ENCODE measurements at regions not wholly inside any gene's neighbourhood (a gene's known extent, or its start where the extent isn't known, plus 50 kb on each side); places are given as distances from the start of the nearest gene placed in this dataset.
"Not testable (repeated sequence)": the region's sequence is repeated elsewhere in the genome, so short reads cannot be mapped to it uniquely, and the experiment has no call there.

DNA sequence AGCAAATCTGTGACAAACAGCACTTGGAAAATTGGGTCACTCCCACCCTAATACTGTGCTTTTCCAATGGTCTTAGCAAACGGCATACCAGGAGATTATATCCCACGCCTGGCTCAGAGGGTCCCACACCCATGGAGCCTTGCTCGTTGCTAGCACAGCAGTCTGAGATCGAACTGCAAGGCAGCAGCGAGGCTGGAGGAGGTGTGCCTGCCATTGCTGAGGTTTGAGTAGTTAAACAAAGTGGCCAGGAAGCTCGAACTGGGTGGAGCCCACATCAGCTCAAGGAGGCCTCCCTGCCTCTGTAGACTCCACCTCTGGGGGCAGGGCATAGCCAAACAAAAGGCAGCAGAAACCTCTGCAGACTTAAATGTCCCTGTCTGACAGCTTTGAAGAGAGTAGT, 440.5 kb upstream of the ACTBL2 start:
- H3K36me3 Mint-ChIP-seq; H3K9me3 Mint-ChIP-seq (ENCODE audit: low read depth); H3K4me3 Mint-ChIP-seq; H3K27ac Mint-ChIP-seq; H3K27me3 Mint-ChIP-seq; H3K4me1 Mint-ChIP-seq (ENCODE audit: low read depth): not testable (repeated sequence)

DNA sequence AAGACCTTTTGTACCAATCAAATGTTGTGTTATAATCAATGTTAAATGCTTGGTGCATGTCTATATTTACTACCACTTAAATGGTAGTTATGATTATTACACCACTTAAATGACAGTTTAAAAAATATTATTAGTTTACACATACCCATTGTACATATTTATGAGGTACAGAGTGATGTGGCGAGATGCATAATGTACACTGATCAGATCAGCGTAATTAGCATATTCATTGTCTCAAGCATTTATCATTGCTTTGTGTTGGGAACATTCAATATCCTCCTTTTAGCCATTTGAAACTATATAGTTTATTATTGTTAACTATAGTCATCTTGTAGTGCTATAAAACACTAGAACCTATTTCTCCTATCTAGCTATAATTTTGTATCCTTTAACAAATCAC, 434.4 kb upstream of the ACTBL2 start:
- H3K36me3 Mint-ChIP-seq: no peaks in the 10 kb centered on the region
- no peak overlapping the region for H3K4me3 Mint-ChIP-seq
- no peaks in the 10 kb centered on the region for H3K4me1 Mint-ChIP-seq (ENCODE audit: low read depth)
- H3K27ac Mint-ChIP-seq: no peak overlapping the region
- peaks cover under 1% of the 10 kb centered on the region for H3K27me3 Mint-ChIP-seq
- no peaks in the 10 kb centered on the region for H3K9me3 Mint-ChIP-seq (ENCODE audit: low read depth)

DNA sequence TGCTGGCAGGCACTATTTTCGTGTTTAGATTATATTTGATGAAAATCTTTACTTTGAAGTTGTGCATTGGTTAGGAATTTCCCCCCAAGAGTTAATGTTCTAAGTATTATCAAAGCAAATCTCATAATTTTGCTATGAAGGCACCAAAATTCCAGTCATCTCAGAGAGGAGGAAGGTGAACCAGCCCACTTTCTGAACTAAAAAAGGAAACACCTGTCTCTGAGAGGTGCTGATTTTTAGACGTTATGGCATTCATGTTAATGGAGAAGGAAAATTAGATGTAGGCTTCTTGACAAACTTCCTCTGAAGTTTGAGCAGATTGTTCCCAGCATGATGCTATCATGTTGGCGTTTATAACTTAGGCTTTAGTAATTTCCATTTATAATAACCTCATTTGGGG, 432.9 kb upstream of the ACTBL2 start:
- H3K9me3 Mint-ChIP-seq (ENCODE audit: low read depth): no peaks in the 10 kb centered on the region
- H3K27ac Mint-ChIP-seq: no peak overlapping the region
- no peak overlapping the region for H3K4me3 Mint-ChIP-seq
- peaks cover 2% of the 10 kb centered on the region for H3K27me3 Mint-ChIP-seq
- no peaks in the 10 kb centered on the region for H3K4me1 Mint-ChIP-seq (ENCODE audit: low read depth)
- H3K36me3 Mint-ChIP-seq: no peaks in the 10 kb centered on the region

DNA sequence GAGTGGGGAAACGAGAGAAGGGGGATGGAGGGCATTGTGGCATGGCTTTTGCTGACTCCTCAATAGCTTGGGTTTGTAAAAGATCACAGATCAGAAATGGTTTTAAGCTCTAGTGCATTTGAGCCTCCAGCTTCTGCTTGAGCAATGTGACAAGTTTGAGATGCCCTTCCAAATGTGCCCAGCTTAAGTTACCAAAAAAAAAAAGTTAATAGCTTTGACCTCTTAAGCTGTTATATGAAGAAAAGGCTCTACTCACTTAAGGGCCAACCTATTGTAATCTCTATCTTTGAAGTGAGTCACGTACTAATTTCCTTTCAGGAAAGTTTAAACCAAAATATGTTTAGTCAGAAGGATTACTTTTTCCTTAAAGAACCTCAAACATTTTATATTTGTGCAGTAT, 428.8 kb upstream of the ACTBL2 start:
- no peaks in the 10 kb centered on the region for H3K4me1 Mint-ChIP-seq (ENCODE audit: low read depth)
- no peaks in the 10 kb centered on the region for H3K9me3 Mint-ChIP-seq (ENCODE audit: low read depth)
- peaks cover 2% of the 10 kb centered on the region for H3K27me3 Mint-ChIP-seq
- H3K4me3 Mint-ChIP-seq: no peak overlapping the region
- no peak overlapping the region for H3K27ac Mint-ChIP-seq
- H3K36me3 Mint-ChIP-seq: no peaks in the 10 kb centered on the region

DNA sequence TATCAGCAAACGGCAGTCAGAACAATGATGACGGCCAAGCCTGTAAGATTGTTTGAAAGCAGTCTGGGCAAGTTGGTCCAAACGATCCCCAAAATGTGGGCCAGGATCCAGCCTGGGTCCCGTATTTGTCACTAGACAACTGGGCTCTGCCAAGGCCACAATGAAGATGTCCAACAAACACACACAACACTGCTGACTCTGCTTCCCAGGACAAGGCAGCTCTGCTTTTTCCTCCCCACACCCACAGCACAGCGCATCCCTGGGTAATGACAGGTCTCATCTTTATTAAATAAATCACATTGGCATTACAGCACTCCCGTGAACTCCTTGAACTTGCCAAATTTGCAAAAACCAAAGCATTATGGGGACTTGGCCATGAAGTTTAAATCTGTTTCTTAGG, 424.1 kb upstream of the ACTBL2 start:
- peaks cover 2% of the 10 kb centered on the region for H3K27me3 Mint-ChIP-seq
- no peak overlapping the region for H3K4me3 Mint-ChIP-seq
- H3K27ac Mint-ChIP-seq: no peak overlapping the region
- H3K9me3 Mint-ChIP-seq (ENCODE audit: low read depth): no peaks in the 10 kb centered on the region
- H3K36me3 Mint-ChIP-seq: no peaks in the 10 kb centered on the region
- no peaks in the 10 kb centered on the region for H3K4me1 Mint-ChIP-seq (ENCODE audit: low read depth)

DNA sequence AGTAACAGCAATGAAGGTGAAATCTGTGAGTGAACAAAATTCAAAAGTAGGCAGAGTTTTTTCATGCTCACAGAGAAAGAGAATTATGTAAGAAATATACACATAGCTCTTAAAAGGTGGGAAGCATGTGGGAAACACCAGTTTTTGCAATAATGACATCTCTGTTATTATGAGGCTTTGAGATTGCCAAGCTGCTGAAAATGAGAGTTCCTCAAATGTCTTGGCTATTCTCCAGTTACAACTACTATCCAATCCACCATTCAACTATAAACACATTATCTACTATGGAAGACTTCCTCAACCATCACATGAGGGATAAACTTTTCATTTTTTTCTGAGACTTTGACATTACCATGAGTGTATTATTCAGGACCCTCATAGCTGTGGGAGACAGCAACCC, 420.8 kb upstream of the ACTBL2 start:
- no peak overlapping the region for H3K27ac Mint-ChIP-seq
- H3K9me3 Mint-ChIP-seq (ENCODE audit: low read depth): no peaks in the 10 kb centered on the region
- no peaks in the 10 kb centered on the region for H3K4me1 Mint-ChIP-seq (ENCODE audit: low read depth)
- no peaks in the 10 kb centered on the region for H3K36me3 Mint-ChIP-seq
- H3K4me3 Mint-ChIP-seq: no peak overlapping the region
- no peaks in the 10 kb centered on the region for H3K27me3 Mint-ChIP-seq

DNA sequence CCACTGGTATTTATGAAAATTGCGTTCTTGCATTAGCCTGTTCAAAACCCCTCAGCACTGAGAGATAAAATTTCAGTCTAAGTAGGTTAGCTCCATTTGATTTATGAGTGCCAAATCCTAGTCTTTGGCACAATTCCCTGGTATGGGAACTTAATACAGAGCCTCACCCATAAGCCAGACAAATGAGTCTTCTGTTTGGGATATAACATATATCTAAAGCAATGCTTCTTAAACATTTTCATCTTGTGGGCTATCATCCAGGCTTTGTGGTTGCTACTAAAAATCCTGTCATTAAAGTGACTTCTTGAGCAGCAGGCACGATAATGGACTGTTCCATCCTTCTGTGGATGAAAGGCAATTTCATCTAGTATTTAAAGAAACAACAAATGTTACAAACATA, 419.5 kb upstream of the ACTBL2 start:
- Mint-ChIP-seq H3K4me1 (ENCODE audit: low read depth) (no peaks in the 10 kb centered on the region), H3K4me3 (no peak overlapping the region)

DNA sequence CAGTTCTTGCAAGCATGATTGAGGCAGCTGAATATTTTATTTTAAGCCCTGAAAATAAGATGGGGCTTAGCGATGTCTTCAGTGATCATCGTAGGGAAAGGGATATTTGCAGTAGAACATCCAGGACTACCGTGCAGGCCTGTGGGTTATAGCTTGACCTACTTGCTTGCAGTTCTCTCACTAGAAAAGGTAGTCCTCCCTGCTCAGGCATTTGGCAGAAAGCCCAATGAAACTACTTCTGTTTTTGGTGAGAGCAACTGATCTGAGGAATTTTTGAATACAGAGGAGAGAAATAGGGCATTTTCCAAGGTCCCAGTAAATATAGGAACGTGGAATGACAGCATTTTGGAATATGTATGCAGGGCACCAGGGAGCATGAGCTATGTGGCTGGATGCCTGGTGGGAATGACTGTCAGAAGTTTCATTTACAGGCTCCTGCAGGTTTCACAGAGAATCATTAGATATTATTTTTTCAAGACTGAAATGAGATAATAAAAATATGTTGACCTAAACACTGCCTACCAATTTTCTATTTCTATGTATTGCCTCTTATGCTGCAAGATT, 417.9 kb upstream of the ACTBL2 start:
- H3K9me3 Mint-ChIP-seq (ENCODE audit: low read depth): no peaks in the 10 kb centered on the region
- H3K4me3 Mint-ChIP-seq: no peak overlapping the region
- no peaks in the 10 kb centered on the region for H3K36me3 Mint-ChIP-seq
- no peak overlapping the region for H3K27ac Mint-ChIP-seq
- no peaks in the 10 kb centered on the region for H3K4me1 Mint-ChIP-seq (ENCODE audit: low read depth)
- H3K27me3 Mint-ChIP-seq: peaks cover 1% of the 10 kb centered on the region

More for the DNA sequence above, 419.5 kb upstream of the ACTBL2 start:
- Mint-ChIP-seq H3K27ac (no peak overlapping the region), H3K36me3 (no peaks in the 10 kb centered on the region), H3K9me3 (ENCODE audit: low read depth) (no peaks in the 10 kb centered on the region), H3K27me3 (peaks cover 1% of the 10 kb centered on the region)

DNA sequence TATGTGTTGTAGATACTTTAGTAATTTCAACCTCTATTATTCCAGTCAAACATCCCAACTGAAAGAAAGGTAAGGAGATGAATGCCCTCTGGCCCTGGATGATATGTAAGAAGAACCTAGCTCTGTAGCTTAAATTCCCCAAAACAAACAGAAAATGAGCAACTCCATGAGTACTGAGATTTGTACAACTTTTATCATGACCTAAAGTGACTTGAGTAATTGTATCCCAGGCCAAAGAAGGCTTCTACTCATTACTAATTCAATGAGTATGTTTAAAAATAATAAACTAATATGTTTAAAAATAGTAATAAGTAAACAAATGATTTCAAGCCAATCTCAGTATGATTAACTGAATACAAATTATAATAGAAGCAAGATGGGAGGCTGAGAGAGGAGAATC, 414.0 kb upstream of the ACTBL2 start:
- no peak overlapping the region for H3K27ac Mint-ChIP-seq
- no peaks in the 10 kb centered on the region for H3K36me3 Mint-ChIP-seq
- peaks cover 1% of the 10 kb centered on the region for H3K27me3 Mint-ChIP-seq
- no peaks in the 10 kb centered on the region for H3K9me3 Mint-ChIP-seq (ENCODE audit: low read depth)
- no peak overlapping the region for H3K4me3 Mint-ChIP-seq
- no peaks in the 10 kb centered on the region for H3K4me1 Mint-ChIP-seq (ENCODE audit: low read depth)

DNA sequence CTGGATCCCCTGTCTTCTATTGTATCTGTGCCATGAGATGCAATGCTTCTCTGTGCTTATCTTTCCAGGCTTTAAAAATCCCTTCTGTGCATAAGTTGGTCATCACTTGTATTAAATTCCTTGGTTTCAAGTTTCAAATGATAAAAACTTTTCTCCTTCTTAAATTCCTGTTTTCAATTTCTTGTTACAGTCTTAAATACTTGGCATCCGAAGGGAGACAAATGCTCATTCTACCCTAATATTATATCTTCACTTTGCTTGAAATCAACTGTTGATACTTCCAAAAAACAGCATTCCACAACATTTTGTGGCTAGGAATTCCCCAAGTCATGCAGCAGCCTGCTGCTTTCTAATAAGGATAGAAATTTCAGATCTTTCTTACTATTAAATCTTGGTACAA, 413.2 kb upstream of the ACTBL2 start:
- no peak overlapping the region for H3K4me3 Mint-ChIP-seq
- H3K36me3 Mint-ChIP-seq: no peaks in the 10 kb centered on the region
- H3K27me3 Mint-ChIP-seq: peaks cover 1% of the 10 kb centered on the region
- no peak overlapping the region for H3K27ac Mint-ChIP-seq
- H3K9me3 Mint-ChIP-seq (ENCODE audit: low read depth): no peaks in the 10 kb centered on the region
- H3K4me1 Mint-ChIP-seq (ENCODE audit: low read depth): no peaks in the 10 kb centered on the region

DNA sequence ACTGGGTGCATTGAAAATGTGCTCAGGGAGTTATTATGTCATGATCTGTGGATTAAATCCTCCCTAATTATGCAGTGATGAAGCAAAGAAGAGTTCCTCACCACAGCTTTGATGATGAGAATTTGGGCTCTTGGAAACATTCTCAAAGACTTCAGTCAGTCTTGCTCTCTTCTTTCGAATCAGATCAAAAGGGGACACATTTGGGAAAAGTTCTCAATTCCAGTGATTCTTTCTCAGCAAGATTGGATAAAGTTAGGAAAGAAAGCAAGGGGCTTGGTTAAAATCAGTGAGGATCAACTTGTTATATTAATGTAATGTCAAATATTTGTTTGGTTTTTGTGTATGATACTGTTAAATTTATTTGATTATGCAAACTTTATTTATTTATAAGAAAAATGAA, 411.3 kb upstream of the ACTBL2 start:
- no peak overlapping the region for H3K4me3 Mint-ChIP-seq
- no peaks in the 10 kb centered on the region for H3K9me3 Mint-ChIP-seq (ENCODE audit: low read depth)
- no peak overlapping the region for H3K27ac Mint-ChIP-seq
- no peaks in the 10 kb centered on the region for H3K36me3 Mint-ChIP-seq
- H3K27me3 Mint-ChIP-seq: peaks cover 1% of the 10 kb centered on the region
- no peaks in the 10 kb centered on the region for H3K4me1 Mint-ChIP-seq (ENCODE audit: low read depth)

DNA sequence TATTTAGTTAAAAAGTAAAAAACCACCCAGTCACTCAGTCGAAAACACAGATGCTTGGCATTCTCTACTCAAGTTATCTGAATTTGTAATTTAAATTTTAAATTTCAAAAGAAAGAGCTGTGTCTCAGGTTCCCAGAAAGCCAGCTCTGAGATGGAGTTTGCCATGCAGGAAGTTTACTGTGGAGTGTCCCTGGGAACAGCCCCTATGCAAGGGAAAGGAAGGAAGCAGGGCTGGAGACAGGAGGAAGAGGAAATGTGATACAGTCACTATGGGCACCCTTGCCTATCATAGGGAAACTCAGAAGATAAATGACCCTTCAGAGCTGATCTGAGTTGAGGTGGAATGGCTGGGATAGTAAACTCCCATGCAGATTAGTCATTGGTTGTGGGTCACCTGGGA, 408.8 kb upstream of the ACTBL2 start:
- no peak overlapping the region for H3K27ac Mint-ChIP-seq
- H3K9me3 Mint-ChIP-seq (ENCODE audit: low read depth): no peaks in the 10 kb centered on the region
- H3K36me3 Mint-ChIP-seq: no peaks in the 10 kb centered on the region
- no peaks in the 10 kb centered on the region for H3K4me1 Mint-ChIP-seq (ENCODE audit: low read depth)
- H3K27me3 Mint-ChIP-seq: no peaks in the 10 kb centered on the region
- H3K4me3 Mint-ChIP-seq: no peak overlapping the region

DNA sequence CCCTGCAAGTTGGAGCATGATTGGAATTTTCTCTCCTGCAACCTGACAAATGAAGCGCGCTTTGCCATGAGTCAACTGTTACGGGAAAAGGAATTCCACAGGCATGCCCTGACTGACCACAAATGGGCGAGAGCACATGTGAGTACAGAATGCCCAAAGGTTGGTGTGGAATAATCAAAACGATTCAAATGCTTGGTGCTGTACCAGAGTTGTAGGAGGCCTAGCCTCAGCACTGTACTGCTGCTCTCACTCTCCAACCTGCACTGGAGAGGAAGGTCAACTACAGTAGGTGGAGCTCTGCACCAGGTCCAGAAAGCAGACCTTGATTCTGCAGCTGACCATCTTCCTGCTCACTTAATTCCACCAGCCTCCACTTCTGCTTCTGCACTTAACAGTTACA, 406.9 kb upstream of the ACTBL2 start:
- Mint-ChIP-seq H3K9me3 (ENCODE audit: low read depth) (no peaks in the 10 kb centered on the region), H3K27ac (no peak overlapping the region), H3K36me3 (no peaks in the 10 kb centered on the region), H3K27me3 (no peaks in the 10 kb centered on the region), H3K4me1 (ENCODE audit: low read depth) (no peaks in the 10 kb centered on the region), H3K4me3 (no peak overlapping the region)

DNA sequence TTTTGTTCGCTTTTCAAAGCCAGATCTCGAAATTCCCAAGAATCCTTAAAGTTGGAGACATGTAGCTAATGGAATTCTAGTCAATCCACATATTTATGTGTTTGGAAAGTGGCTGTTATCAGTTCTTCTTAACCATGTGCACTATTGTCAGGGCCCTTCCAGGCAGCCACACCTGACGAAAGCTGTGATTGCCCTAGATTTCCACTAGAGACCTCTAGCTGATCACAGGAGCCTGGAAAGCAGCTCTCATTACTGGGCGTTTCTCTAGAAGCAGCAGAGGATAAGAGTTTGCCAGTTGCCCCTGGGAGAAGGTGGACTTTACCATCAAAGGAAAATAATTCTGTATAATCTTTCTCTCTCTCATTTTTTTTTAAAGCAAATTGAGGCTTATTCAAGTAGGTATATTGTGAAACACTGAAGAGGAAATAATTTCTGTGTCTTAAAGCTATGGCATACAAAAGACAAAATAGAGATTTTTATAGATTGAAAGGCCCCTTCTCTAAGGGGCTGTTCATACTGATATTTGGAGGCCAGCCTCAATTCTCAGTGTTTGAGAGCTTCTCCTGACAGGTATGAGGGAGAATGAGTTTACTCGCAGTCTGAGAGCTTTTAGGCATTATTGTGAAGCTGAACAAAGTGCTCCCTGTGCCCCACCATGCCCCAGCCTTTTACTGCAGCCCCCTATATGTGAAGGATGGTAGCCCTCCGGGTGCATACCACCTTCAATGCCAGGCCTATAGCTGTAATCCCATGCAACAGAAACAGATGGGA, 405.4 kb upstream of the ACTBL2 start:
- Mint-ChIP-seq H3K27ac (no peak overlapping the region), H3K4me1 (ENCODE audit: low read depth) (no peaks in the 10 kb centered on the region), H3K27me3 (no peaks in the 10 kb centered on the region), H3K4me3 (no peak overlapping the region), H3K36me3 (no peaks in the 10 kb centered on the region), H3K9me3 (ENCODE audit: low read depth) (no peaks in the 10 kb centered on the region)

DNA sequence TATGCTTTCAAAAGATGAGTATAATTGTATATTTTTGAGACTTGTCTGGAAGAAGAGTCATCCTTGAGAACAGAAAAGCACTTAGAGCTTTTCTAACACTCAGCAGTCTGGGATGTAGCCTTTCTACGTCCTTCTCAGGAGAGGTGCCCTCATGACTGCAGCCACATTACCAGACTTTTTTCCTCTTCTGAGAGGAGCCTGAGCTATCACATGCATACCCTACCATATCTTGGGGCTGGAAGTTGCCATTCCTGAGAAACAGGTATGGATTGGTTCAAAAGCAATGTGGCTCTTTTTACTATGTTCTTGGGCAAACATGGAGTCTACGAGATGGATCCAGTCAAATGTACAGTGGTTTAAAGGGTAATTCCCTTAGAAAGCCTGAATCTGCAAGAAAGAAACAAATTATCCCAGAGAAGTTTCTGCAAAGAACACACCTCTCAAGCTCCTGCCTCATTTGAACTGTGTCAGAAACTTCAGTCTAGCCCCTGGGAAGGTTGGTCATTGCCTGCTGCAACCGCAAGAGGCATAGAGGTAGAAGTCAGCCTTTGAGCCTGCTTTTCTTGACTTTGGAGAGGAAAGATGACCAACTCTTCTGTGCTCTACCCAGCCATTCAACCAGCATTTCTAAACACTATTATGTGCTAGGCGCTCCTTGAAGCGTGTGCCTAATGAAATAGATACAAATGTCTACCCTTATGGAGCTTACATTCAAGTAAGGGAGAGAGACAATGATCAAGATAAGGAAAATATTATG, 401.9 kb upstream of the ACTBL2 start:
- no peaks in the 10 kb centered on the region for H3K36me3 Mint-ChIP-seq
- H3K27ac Mint-ChIP-seq: no peak overlapping the region
- H3K4me1 Mint-ChIP-seq (ENCODE audit: low read depth): no peaks in the 10 kb centered on the region
- no peaks in the 10 kb centered on the region for H3K9me3 Mint-ChIP-seq (ENCODE audit: low read depth)
- H3K27me3 Mint-ChIP-seq: no peaks in the 10 kb centered on the region
- H3K4me3 Mint-ChIP-seq: no peak overlapping the region
